ENCODE measurements at regions not wholly inside any gene's neighbourhood (a gene's known extent, or its start where the extent isn't known, plus 50 kb on each side); places are given as distances from the start of the nearest gene placed in this dataset.

DNA sequence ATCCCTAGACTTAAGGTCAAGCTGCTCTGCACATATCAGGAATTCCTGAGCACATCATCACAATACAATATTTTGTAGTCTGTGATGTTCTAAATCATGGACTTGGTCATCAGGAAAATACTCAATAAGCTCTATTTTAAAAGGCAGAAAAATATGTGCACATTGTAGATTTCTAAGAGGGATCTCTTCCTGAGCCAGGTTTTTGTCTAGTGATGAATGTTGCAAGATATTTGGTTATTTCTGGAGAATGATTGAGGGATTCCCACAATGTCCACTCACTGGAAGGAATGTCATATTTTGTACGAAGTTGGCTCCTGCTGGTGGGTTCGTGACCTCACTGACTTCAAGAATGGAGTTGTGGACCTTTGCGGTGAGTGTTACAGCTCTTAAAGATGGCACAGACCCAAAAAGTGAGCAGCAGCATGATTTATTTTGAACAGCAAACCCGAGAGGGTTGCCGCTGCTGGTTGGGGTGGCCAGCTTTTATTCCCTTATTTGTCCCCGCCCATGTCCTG lies 300.9 kb upstream of the DCN start:
- no peak for TF ChIP-seq CTCF (IDR thresholded peaks at IDR 0.05; ENCODE audit: low read depth, low read length)
- TF ChIP-seq EZH2phosphoT487 (IDR thresholded peaks at IDR 0.05; ENCODE audit: low read depth) = no peak

All from OCI-LY3 (cell line).